Erythroblast (primary cell): ENCODE measurements at regions not wholly inside any gene's neighbourhood (a gene's known extent, or its start where the extent isn't known, plus 50 kb on each side); places are given as distances from the start of the nearest gene placed in this dataset.

Experiments
- DNase-seq, 2 experiments: peaks; one replicate each; lab custom pipeline; 2025; lab: John Stamatoyannopoulos, UW
- GATA1 ChIP-seq: IDR thresholded peaks from 2 replicates; pipeline ENCODE4 v1.6.1; 2011; ENCODE audit warnings: low read depth, mild to moderate bottlenecking, control low read depth, low read length, moderate library complexity
- POLR2A ChIP-seq: IDR thresholded peaks from 2 replicates; pipeline ENCODE4 v1.6.1; 2011; ENCODE audit warnings: mild to moderate bottlenecking, low read length

DNA sequence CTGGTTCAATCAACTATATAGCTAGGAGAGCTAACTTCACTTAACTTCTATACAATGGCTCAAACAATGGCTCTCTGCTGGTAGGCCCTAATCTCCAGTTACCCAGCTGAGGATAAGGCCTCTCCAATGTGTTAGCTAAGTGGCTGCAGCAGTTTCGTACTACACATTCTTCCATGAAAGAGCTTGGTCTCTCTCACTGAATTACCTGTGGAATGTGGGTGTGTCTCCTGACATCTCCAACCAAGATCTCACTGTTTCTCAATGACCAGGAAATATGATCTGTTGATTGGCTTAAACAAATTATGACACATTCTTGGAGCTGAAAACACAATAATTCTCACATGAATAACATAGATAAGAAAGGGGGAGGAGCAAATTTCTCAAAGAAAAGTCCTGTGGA, 169.8 kb upstream of the ROBO1 start:
- TF ChIP-seq GATA1 (no peak), POLR2A (no peak)
- no peak for DNase-seq

DNA sequence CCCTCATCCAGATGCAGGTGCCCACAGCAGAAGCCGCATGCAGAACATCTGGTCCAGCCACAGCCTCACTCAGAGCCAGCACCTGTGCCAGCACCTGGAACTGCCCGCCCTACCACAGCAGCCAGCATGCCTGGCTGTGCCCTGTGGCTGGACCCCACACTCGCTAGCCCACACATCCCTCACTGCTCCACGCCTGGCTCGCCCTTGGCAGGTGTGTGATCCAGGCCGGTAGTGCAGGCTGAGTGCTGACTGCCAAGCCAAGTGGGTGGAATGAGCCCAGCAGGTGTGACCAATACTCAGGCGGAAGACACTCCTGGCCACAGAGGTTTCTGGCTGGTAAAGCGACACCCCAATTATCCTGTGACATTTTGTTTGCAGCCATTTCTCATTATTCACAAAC, 162.4 kb upstream of the ROBO1 start:
- TF ChIP-seq GATA1 (no peak), POLR2A (no peak)

DNA sequence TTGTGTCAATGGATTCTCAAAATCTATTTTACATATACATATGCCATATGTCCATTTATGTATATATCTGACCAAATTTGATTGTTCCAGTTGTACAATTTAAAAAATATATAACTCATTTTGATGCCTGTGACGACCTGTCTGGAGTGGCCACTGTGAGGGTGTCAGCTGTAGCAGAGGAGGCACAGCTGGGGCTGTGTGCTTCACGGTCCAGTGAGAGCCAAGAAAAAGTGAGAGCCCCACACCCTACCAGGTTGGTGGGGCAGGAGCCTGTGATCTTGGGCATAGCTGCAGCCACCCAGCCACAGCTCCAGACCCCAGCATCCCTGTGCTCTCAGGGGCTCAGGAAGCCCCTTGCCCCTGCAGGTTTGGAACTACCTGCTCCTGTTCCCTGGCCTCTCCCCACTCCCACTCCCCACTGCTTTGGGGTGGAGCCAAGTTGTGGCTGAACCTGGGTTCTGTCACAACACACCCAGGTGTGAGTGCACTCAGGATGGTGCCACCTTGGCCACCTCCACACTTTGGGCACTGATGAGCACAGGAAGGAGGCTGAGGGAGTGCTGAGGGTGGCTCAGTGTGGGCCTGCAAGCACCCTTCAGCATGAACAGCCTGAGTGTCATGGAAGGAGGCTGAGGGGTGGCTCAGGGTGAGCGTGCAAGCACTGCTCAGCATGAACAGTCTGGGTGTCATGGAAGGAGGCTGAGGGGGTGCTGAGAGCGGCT, 161.1 kb upstream of the ROBO1 start:
- DNase-seq: no peak
- no peak for TF ChIP-seq POLR2A

More for the DNA sequence above, 162.4 kb upstream of the ROBO1 start:
- DNase-seq: no peak

DNA sequence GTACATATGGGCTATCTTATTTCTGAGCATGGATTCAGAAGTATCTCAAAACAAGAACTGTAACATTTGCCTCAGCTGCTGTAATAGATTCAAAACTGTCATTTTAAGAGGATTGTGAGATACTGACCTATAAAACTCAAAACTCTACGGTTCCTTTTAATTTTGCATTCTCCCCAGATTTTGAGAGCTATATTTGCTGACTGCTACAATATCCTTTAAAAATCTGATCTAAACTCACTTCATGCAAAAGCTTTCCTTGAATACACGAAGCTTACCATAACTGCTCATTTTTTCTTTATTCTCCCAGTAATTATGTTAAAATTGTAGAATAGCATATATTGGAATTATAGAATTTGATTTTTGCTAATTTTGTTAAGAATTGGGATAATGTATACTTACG, 158.7 kb upstream of the ROBO1 start:
- TF ChIP-seq GATA1: no peak
- no peak for TF ChIP-seq POLR2A
- DNase-seq: no peak

DNA sequence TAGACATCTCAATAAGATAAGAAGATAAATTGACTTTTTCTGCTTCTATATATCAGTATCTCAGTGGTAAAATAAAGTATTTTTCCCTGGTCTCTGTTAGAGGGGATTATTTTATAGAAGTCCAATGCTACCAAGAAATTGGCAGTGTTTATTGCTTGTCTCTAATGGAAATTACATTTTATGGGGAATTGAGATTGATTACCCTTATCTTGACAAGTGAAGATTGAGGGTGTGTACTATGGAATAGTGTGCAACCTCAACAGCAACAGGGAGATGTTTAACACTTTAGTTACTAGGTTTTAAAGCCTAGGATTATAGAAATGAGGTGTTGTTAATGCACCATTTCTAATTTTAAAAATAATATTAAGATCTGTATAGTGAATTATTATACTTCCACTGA, 154.8 kb upstream of the ROBO1 start:
- TF ChIP-seq GATA1: no peak
- TF ChIP-seq POLR2A: no peak

DNA sequence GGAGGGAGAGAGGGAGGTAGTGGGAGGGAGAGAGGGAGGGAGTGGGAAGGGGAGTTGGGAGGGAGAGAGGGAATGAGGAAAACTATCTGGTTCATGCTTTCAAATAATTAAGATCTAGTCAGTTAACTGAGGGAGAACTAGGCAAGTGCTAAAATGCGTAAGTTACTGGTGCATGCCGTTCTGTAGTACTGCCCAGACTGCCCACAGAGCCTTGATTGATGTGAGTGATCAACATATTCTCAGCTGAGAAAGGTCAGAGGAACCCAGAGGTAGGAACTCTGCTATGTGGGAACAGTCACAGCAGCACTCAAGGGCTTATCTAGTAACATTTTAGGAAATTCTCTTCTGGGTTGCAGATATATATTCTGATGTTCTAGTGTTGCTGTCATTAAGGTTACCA, 149.8 kb upstream of the ROBO1 start:
- DNase-seq: no peak
- TF ChIP-seq GATA1 (no peak), POLR2A (no peak)

More for the DNA sequence above, 154.8 kb upstream of the ROBO1 start:
- DNase-seq: no peak

DNA sequence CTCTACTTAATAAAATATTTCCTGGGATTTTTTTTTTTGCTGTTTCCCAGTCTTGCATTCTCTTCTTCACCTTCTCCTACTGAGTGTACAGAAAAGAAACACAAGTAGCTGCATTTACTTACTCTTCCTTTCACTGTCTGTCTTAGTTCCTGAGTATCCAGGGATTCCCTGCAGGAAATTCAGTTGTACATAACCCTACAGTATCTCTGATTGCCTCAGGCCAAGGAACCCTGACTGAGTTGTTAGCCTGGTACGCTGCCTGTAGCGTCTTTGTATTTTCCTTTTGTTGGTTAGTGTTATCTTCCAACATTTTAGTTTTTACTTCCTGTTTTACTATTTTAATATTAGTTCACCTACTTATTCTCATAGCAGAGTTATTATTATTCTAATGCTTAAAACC, 142.5 kb upstream of the ROBO1 start:
- no peak for TF ChIP-seq GATA1
- no peak for TF ChIP-seq POLR2A

DNA sequence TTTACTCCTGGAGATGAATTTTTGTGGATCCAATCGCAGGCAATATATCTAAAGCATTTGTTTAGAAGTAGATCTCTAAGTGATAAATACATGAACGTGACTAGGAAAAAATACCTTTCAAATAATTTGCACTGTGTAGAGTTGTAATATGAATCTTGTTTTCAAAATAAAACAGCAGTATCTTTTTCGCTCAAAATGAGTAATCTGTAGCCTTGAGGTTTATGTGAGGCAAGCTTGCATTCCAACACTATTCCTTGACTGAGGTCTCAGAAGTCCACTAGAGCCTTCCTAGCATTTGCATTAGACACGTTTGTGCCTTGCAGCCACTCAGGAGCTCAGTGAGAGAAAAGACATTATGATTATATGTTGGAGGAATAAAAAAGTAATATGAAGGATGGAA, 138.3 kb upstream of the ROBO1 start:
- DNase-seq: no peak
- no peak for TF ChIP-seq GATA1
- TF ChIP-seq POLR2A: no peak

More for the DNA sequence above, 142.5 kb upstream of the ROBO1 start:
- no peak for DNase-seq

DNA sequence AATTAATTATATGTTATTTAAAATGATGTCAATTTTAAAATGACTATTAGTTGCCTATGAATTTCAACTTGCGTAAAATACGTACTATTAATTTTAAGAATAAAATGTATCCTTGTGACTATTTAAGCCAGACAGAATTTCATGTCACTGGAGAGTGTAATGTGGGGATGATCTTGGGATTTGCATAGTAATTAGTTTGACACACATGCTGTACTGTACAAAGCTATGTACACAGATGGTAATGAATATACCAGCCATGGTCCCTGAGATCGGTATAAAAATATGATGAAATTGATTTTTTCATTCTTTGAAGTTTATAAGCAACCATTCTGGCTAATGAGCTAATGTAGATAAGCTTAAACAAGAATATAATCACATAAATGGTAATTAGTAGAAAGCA, 134.4 kb upstream of the ROBO1 start:
- DNase-seq: no peak
- TF ChIP-seq GATA1: no peak
- no peak for TF ChIP-seq POLR2A

DNA sequence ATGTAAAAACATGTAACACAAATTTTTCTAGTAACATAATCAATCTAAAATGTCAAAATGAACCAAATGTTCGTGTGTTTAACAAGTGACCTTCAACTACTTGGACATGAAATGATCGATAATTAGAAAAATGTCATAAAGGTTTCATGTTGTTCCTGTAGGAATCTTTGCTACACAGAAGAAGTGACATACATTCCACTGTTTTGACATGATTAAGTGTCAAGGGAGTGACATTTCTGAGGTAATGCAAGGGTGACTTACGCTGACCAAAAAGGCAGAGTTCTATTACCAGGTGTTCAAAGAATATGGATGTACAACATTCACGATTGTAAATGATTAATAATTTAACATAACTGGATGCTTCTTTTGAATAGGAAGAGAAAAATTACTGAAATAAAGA, 131.1 kb upstream of the ROBO1 start:
- TF ChIP-seq GATA1: no peak
- DNase-seq: no peak

DNA sequence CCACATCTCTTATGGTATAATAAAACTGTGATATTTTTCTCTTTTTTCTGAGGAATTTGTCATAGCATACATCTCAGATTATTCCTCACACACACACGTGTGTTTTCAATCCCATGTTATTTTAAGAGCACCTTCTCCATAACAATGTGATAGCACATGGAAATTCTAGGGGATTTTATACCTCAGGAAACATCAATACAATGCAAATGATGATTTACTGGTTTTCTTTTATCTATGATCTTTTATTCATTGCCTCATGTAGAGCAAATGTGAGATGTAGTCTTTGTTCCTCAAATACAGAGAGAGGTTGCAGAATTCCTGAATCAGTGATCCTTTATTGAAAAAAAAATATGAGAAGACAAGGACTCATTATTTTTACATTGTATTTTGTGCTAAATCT, 128.3 kb upstream of the ROBO1 start:
- no peak for TF ChIP-seq POLR2A
- TF ChIP-seq GATA1: no peak
- DNase-seq: no peak

DNA sequence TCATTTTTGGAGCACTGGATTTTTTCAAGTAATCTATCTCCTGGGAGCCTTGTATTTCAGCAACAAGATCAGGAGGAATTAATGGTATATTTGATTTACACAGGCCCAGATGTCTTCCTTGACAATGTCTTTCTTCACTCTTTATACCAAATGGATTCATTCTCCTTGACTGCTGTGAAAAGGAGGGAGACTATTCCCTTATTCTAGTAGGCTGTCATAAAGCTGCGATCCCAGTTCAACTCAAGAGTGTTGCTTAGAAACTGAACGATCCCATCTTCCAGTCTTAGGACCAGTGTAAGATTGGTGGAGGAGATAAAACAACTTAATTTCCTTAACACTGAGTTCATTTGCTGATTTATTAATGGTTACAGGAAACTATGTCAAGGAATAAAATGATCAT, 119.4 kb upstream of the ROBO1 start:
- TF ChIP-seq POLR2A (no peak), GATA1 (no peak)
- DNase-seq: no peak

DNA sequence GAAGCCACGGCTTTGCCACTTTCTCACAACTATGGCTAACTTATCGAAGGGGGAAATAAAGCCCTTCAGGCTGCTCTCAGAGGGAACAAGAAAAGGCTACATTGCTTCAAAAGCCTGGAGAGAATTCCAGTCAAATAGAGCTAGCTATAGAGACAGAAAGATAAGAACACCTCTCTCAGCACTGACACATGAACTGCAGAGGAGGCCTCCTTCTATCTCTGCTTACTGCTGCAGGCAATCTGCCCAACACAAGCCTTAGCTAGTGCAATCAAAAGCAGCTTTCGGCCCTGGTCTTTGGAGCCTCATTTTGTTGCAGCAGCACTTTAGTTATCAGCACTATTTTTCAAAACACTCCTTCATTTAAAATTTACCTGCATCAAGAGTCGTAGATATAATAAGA, 118.4 kb upstream of the ROBO1 start:
- DNase-seq: no peak
- no peak for TF ChIP-seq GATA1
- no peak for TF ChIP-seq POLR2A

DNA sequence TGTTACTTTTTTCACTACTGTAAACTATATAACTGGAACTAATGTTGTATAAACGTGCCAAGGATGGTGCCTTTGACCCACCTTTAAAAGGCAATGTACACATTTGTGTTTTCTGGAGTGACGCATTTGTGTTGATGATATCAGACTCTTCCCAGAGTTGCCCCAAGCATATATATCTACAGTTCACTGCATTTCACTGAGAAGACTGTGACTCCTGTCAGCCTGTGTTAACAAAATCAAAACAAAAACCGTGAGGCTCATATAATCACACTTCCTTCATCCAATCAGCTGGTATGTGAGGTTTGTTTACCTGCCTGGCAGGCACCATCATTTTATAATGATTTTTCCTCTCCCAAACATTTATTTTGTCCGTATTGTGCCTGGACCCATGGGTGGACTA, 117.6 kb upstream of the ROBO1 start:
- DNase-seq: no peak
- no peak for TF ChIP-seq POLR2A
- TF ChIP-seq GATA1: no peak

DNA sequence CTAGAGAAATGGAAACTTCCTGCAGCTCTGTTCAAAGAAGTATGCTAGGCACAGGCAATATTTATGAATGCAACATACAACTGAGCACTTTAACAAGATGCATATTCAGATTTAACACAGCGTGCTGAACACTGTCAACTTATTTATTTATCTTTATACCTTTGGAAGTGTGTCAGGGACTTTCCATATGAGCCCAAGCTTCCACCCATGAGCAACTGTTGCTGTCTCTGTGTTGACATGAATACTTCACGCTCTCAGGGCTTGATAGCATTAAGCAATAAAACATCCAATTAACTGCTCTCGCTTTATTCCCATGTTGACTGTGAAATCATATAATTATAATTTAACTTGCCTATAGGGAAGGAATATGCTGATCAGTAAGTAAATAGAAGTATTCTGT, 116.6 kb upstream of the ROBO1 start:
- no peak for TF ChIP-seq POLR2A
- no peak for TF ChIP-seq GATA1
- no peak for DNase-seq
